ENCODE measurements at regions not wholly inside any gene's neighbourhood (a gene's known extent, or its start where the extent isn't known, plus 50 kb on each side); places are given as distances from the start of the nearest gene placed in this dataset.

GRCh38 chr12:115636546-115636945, 640.9 kb downstream of the MED13L start:
- no peak for TF ChIP-seq CTCF (conservative IDR thresholded peaks at IDR 0.05)
- H3K27ac ChIP-seq = no peak overlapping the region

GRCh38 chr12:115632308-115632707, 645.2 kb downstream of the MED13L start:
- H3K27ac ChIP-seq = no peak overlapping the region
- peak; percentile 65 for TF ChIP-seq CTCF (conservative IDR thresholded peaks at IDR 0.05)

- no peak overlapping the region for H3K27ac ChIP-seq
- no peak for TF ChIP-seq CTCF (conservative IDR thresholded peaks at IDR 0.05)
Observed at GRCh38 chr12:115630136-115630535, 647.4 kb downstream of the MED13L start.

- TF ChIP-seq CTCF (conservative IDR thresholded peaks at IDR 0.05) = no peak
- peak overlapping the region; percentile 59 for H3K27ac ChIP-seq
Observed at GRCh38 chr12:115626210-115626609, 651.3 kb downstream of the MED13L start.

- no peak for TF ChIP-seq CTCF (conservative IDR thresholded peaks at IDR 0.05)
- no peak overlapping the region for H3K27ac ChIP-seq
Observed at GRCh38 chr12:115623764-115624334, 653.6 kb downstream of the MED13L start.

- no peak for TF ChIP-seq CTCF (conservative IDR thresholded peaks at IDR 0.05)
Observed at GRCh38 chr12:115623275-115623674, 654.2 kb downstream of the MED13L start.

GRCh38 chr12:115620816-115621215, 656.7 kb downstream of the MED13L start:
- no peak overlapping the region for H3K27ac ChIP-seq
- TF ChIP-seq CTCF (conservative IDR thresholded peaks at IDR 0.05) = no peak

More at GRCh38 chr12:115623275-115623674, 654.2 kb downstream of the MED13L start:
- H3K27ac ChIP-seq = no peak overlapping the region
